ENCODE measurements at regions not wholly inside any gene's neighbourhood (a gene's known extent, or its start where the extent isn't known, plus 50 kb on each side); places are given as distances from the start of the nearest gene placed in this dataset.
A peak's percentile ranks its signal among the peaks of the same experiment; 100 is the strongest.

GRCh38 chr1:34296059-34296458, 119.4 kb downstream of the C1orf94 start:
- Histone ChIP-seq H3K36me3 (ENCODE audit: control insufficient read depth in 1 of 2, insufficient read depth in 2 of 2, low read length in 2 of 2) (no peaks in the 10 kb centered on the region), H3K4me3 (ENCODE audit: low read depth in 1 of 2, low read length in 2 of 2) (no peak overlapping the region), H3K27ac (ENCODE audit: low read length) (no peak overlapping the region), H3K9me3 (ENCODE audit: control insufficient read depth in 1 of 2, low read length in 2 of 2) (no peaks in the 10 kb centered on the region), H3K27me3 (ENCODE audit: low read depth, low read length) (no peaks in the 10 kb centered on the region), H3K4me1 (ENCODE audit: control insufficient read depth in 1 of 2, insufficient read depth in 2 of 2, low read length in 2 of 2) (no peaks in the 10 kb centered on the region)

DNA sequence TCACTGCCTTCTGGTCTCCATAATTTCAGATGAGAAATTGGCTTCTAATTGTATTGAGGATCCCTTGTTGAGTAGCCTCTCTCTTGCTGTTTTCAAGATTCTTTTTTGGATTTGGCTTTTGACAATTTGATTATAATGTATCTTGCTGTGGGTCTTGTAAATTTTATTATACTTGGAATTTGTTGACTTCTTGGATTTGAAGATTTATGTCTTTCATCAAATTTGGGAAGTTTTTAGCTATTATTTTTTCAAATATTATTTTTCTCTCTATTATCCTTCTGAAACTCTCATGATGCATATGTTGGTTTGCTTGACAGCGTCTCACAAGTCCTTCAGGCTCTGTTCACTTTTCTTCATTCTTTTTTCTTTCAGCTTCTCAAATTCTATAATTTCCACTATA, 126.1 kb downstream of the C1orf94 start:
- Histone ChIP-seq H3K4me1 (ENCODE audit: control insufficient read depth in 1 of 2, insufficient read depth in 2 of 2, low read length in 2 of 2) (no peaks in the 10 kb centered on the region), H3K36me3 (ENCODE audit: control insufficient read depth in 1 of 2, insufficient read depth in 2 of 2, low read length in 2 of 2) (no peaks in the 10 kb centered on the region), H3K4me3 (ENCODE audit: low read depth in 1 of 2, low read length in 2 of 2) (peak overlapping the region in 1 of 2 donors; percentile 6), H3K27ac (ENCODE audit: low read length) (no peak overlapping the region), H3K27me3 (ENCODE audit: low read depth, low read length) (no peaks in the 10 kb centered on the region), H3K9me3 (ENCODE audit: control insufficient read depth in 1 of 2, low read length in 2 of 2) (peaks cover 6 to 9% of the 10 kb centered on the region in 2 donors)

- peak overlapping the region in 1 of 2 donors; percentile 6 for H3K4me3 ChIP-seq (ENCODE audit: low read depth in 1 of 2, low read length in 2 of 2)
- no peaks in the 10 kb centered on the region for H3K4me1 ChIP-seq (ENCODE audit: control insufficient read depth in 1 of 2, insufficient read depth in 2 of 2, low read length in 2 of 2)
- H3K36me3 ChIP-seq (ENCODE audit: control insufficient read depth in 1 of 2, insufficient read depth in 2 of 2, low read length in 2 of 2) = no peaks in the 10 kb centered on the region
- no peak overlapping the region for H3K27ac ChIP-seq (ENCODE audit: low read length)
- no peaks in the 10 kb centered on the region for H3K27me3 ChIP-seq (ENCODE audit: low read depth, low read length)
- H3K9me3 ChIP-seq (ENCODE audit: control insufficient read depth in 1 of 2, low read length in 2 of 2) = peaks cover 6 to 9% of the 10 kb centered on the region in 2 donors
Measured at GRCh38 chr1:34303218-34303617, 126.5 kb downstream of the C1orf94 start.

DNA sequence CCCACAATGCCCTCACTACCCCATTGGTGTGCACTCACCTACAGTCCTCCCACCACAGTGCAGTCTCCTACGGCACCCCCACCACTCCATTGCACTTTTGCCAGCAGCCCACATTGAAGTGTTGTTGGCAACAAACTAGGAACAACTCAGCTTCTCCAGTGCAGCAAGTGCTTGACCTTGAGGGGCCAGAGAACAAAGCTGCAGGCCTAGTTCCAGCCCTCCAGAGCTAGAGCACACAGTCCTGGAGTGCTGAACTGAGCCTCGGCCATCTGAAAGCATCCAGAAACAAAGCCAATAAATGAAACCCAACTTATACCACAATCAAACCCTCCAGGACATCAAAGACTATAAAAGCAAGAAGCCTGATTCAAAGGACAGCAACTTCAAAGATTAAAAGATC, 129.9 kb downstream of the C1orf94 start:
- no peaks in the 10 kb centered on the region for H3K4me1 ChIP-seq (ENCODE audit: control insufficient read depth in 1 of 2, insufficient read depth in 2 of 2, low read length in 2 of 2)
- H3K9me3 ChIP-seq (ENCODE audit: control insufficient read depth in 1 of 2, low read length in 2 of 2) = peaks cover 6 to 9% of the 10 kb centered on the region in 2 donors
- H3K4me3 ChIP-seq (ENCODE audit: low read depth in 1 of 2, low read length in 2 of 2) = no peak overlapping the region
- no peaks in the 10 kb centered on the region for H3K36me3 ChIP-seq (ENCODE audit: control insufficient read depth in 1 of 2, insufficient read depth in 2 of 2, low read length in 2 of 2)
- no peaks in the 10 kb centered on the region for H3K27me3 ChIP-seq (ENCODE audit: low read depth, low read length)
- H3K27ac ChIP-seq (ENCODE audit: low read length) = no peak overlapping the region

DNA sequence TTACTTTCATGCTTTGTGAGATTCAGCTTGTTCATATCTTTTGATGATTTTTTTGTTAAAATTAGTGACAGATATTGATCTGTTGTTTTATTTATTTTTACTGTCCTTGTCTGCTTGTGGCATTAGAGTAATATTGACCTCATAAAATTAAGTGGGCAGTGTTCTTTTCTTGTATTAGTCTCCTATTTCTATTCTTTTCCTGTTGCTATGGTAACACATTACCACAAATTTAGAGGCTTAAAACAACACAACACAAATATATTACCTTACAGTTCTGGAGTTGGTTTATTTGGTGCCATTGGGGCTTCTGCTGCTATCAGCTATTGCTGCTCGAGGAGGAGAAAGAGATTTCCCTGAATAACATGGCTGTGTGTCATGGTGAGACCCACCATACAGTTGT, 135.7 kb downstream of the C1orf94 start:
- Histone ChIP-seq H3K27me3 (ENCODE audit: low read depth, low read length) (no peaks in the 10 kb centered on the region), H3K4me3 (ENCODE audit: low read depth in 1 of 2, low read length in 2 of 2) (no peak overlapping the region), H3K9me3 (ENCODE audit: control insufficient read depth in 1 of 2, low read length in 2 of 2) (peaks cover 0 to 4% of the 10 kb centered on the region in 2 donors), H3K4me1 (ENCODE audit: control insufficient read depth in 1 of 2, insufficient read depth in 2 of 2, low read length in 2 of 2) (no peaks in the 10 kb centered on the region), H3K27ac (ENCODE audit: low read length) (no peak overlapping the region), H3K36me3 (ENCODE audit: control insufficient read depth in 1 of 2, insufficient read depth in 2 of 2, low read length in 2 of 2) (no peaks in the 10 kb centered on the region)

GRCh38 chr1:34315974-34316373, 139.3 kb downstream of the C1orf94 start:
- Histone ChIP-seq H3K9me3 (ENCODE audit: control insufficient read depth in 1 of 2, low read length in 2 of 2) (peaks cover 0 to 4% of the 10 kb centered on the region in 2 donors), H3K4me3 (ENCODE audit: low read depth in 1 of 2, low read length in 2 of 2) (no peak overlapping the region), H3K27ac (ENCODE audit: low read length) (no peak overlapping the region), H3K36me3 (ENCODE audit: control insufficient read depth in 1 of 2, insufficient read depth in 2 of 2, low read length in 2 of 2) (no peaks in the 10 kb centered on the region), H3K4me1 (ENCODE audit: control insufficient read depth in 1 of 2, insufficient read depth in 2 of 2, low read length in 2 of 2) (no peaks in the 10 kb centered on the region), H3K27me3 (ENCODE audit: low read depth, low read length) (no peaks in the 10 kb centered on the region)

DNA sequence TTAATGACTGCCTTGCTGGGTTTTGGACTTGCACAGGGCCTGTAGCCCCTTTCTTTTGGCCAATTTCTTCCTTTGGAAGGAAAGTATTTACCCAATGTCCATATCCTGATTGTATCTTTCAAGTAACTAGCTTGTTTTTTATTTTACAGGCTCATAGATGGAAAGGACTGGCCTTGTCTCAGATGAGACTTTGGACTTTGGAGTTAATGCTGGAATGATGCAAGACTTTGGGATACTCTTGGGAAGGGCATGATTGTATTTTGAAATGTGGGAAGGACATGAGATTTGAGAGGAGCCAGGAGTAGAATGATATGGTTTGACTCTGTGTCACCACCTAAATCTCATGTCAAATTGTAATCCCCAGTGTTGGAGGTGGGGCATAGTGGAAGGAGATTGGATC, 140.1 kb downstream of the C1orf94 start:
- no peaks in the 10 kb centered on the region for H3K27me3 ChIP-seq (ENCODE audit: low read depth, low read length)
- H3K4me1 ChIP-seq (ENCODE audit: control insufficient read depth in 1 of 2, insufficient read depth in 2 of 2, low read length in 2 of 2) = no peaks in the 10 kb centered on the region
- no peak overlapping the region for H3K27ac ChIP-seq (ENCODE audit: low read length)
- peaks cover 0 to 4% of the 10 kb centered on the region in 2 donors for H3K9me3 ChIP-seq (ENCODE audit: control insufficient read depth in 1 of 2, low read length in 2 of 2)
- H3K36me3 ChIP-seq (ENCODE audit: control insufficient read depth in 1 of 2, insufficient read depth in 2 of 2, low read length in 2 of 2) = no peaks in the 10 kb centered on the region
- no peak overlapping the region for H3K4me3 ChIP-seq (ENCODE audit: low read depth in 1 of 2, low read length in 2 of 2)

- no peaks in the 10 kb centered on the region for H3K27me3 ChIP-seq (ENCODE audit: low read depth, low read length)
- H3K36me3 ChIP-seq (ENCODE audit: control insufficient read depth in 1 of 2, insufficient read depth in 2 of 2, low read length in 2 of 2) = no peaks in the 10 kb centered on the region
- no peak overlapping the region for H3K4me3 ChIP-seq (ENCODE audit: low read depth in 1 of 2, low read length in 2 of 2)
- peaks cover 0 to 4% of the 10 kb centered on the region in 2 donors for H3K9me3 ChIP-seq (ENCODE audit: control insufficient read depth in 1 of 2, low read length in 2 of 2)
- H3K27ac ChIP-seq (ENCODE audit: low read length) = no peak overlapping the region
- no peaks in the 10 kb centered on the region for H3K4me1 ChIP-seq (ENCODE audit: control insufficient read depth in 1 of 2, insufficient read depth in 2 of 2, low read length in 2 of 2)
Measured at GRCh38 chr1:34319218-34319617, 142.5 kb downstream of the C1orf94 start.

- H3K4me3 ChIP-seq (ENCODE audit: low read depth in 1 of 2, low read length in 2 of 2) = no peak overlapping the region
- H3K9me3 ChIP-seq (ENCODE audit: control insufficient read depth in 1 of 2, low read length in 2 of 2) = peaks cover 0 to 4% of the 10 kb centered on the region in 2 donors
- H3K36me3 ChIP-seq (ENCODE audit: control insufficient read depth in 1 of 2, insufficient read depth in 2 of 2, low read length in 2 of 2) = no peaks in the 10 kb centered on the region
- H3K27ac ChIP-seq (ENCODE audit: low read length) = no peak overlapping the region
- no peaks in the 10 kb centered on the region for H3K4me1 ChIP-seq (ENCODE audit: control insufficient read depth in 1 of 2, insufficient read depth in 2 of 2, low read length in 2 of 2)
- H3K27me3 ChIP-seq (ENCODE audit: low read depth, low read length) = no peaks in the 10 kb centered on the region
Measured at GRCh38 chr1:34320053-34320669, 143.5 kb downstream of the C1orf94 start.

DNA sequence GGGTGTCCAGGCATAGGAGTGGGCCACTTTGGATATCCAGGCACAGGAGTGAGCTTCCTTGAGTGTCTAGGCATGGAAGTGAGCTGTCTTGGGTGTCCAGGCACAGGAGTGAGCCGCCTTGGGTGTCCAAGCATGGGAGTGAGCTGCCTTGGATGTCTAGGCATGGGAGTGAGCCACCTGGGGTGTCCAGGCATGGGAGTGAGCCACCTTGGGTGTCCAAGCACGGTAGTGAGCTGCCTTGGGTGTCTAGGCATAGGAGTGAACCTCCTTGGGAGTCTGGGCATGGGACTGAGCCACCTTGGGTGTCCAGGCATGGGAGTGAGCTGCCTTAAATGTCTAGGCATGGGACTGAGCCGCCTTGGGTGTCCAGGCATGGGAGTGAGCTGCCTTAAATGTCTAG, 146.3 kb downstream of the C1orf94 start:
- no peak overlapping the region for H3K4me3 ChIP-seq (ENCODE audit: low read depth in 1 of 2, low read length in 2 of 2)
- H3K36me3 ChIP-seq (ENCODE audit: control insufficient read depth in 1 of 2, insufficient read depth in 2 of 2, low read length in 2 of 2) = no peaks in the 10 kb centered on the region
- H3K27ac ChIP-seq (ENCODE audit: low read length) = no peak overlapping the region
- H3K9me3 ChIP-seq (ENCODE audit: control insufficient read depth in 1 of 2, low read length in 2 of 2) = no peaks in the 10 kb centered on the region
- H3K27me3 ChIP-seq (ENCODE audit: low read depth, low read length) = peaks cover 2% of the 10 kb centered on the region
- no peaks in the 10 kb centered on the region for H3K4me1 ChIP-seq (ENCODE audit: control insufficient read depth in 1 of 2, insufficient read depth in 2 of 2, low read length in 2 of 2)

DNA sequence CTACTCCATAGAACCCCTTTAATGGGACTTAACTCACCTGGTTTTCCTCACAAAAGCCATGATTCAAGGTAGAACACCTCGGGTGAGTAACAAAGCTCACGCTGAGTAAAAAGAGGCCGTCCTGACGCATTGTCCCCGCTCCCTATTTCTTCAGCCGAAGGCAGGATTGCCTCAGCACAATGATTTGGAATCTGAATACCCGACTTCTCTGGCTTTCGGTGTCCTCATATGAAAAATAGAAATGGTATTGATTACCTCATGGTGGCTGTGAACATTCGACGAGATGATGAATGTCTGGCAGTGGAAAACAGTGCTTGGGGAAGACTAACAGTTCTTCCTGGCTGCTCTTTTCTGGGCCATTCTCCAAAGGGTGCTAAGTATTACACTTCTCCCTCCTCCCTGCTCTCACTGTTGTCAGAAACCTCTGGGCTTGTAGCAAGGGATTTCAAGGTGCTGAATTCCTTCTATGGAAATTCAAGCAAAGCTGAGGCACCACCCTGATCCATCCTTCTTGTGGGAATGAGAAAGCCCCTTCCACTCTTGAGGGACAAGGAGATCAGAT, 148.3 kb downstream of the C1orf94 start:
- H3K36me3 ChIP-seq (ENCODE audit: control insufficient read depth in 1 of 2, insufficient read depth in 2 of 2, low read length in 2 of 2) = no peaks in the 10 kb centered on the region
- H3K27ac ChIP-seq (ENCODE audit: low read length) = no peak overlapping the region
- H3K4me3 ChIP-seq (ENCODE audit: low read depth in 1 of 2, low read length in 2 of 2) = no peak overlapping the region
- no peaks in the 10 kb centered on the region for H3K4me1 ChIP-seq (ENCODE audit: control insufficient read depth in 1 of 2, insufficient read depth in 2 of 2, low read length in 2 of 2)
- no peaks in the 10 kb centered on the region for H3K9me3 ChIP-seq (ENCODE audit: control insufficient read depth in 1 of 2, low read length in 2 of 2)
- peaks cover 5% of the 10 kb centered on the region for H3K27me3 ChIP-seq (ENCODE audit: low read depth, low read length)

DNA sequence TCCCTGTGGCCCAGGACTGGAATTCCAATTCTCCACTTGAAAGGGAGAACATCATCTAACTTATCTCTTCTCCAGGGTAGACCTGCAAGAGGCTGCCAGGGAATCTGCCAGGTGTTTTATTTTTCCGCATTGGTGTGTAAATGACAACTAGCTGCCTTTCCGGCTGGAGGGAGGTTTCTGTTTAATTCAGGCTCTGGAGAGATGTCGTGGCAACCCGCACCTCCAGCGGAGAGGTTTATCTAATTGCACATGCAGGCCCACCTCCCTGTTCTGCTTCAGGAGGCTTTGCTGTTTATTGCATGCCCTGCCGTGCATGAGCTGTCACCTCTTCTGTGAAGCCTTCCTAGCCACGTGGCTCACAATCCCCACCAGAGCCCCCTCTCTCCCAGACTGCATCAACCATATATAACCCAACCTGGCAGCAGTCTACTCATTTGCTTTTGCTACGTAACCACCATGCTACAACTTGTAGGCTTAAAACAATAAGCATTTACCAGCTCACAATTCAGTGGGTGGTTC, 151.6 kb downstream of the C1orf94 start:
- Histone ChIP-seq H3K4me1 (ENCODE audit: control insufficient read depth in 1 of 2, insufficient read depth in 2 of 2, low read length in 2 of 2) (no peaks in the 10 kb centered on the region), H3K27ac (ENCODE audit: low read length) (no peak overlapping the region), H3K4me3 (ENCODE audit: low read depth in 1 of 2, low read length in 2 of 2) (no peak overlapping the region), H3K36me3 (ENCODE audit: control insufficient read depth in 1 of 2, insufficient read depth in 2 of 2, low read length in 2 of 2) (no peaks in the 10 kb centered on the region), H3K27me3 (ENCODE audit: low read depth, low read length) (peaks cover 5% of the 10 kb centered on the region), H3K9me3 (ENCODE audit: control insufficient read depth in 1 of 2, low read length in 2 of 2) (no peaks in the 10 kb centered on the region)
